IMR-90 (cell line): ENCODE measurements at regions not wholly inside any gene's neighbourhood (a gene's known extent, or its start where the extent isn't known, plus 50 kb on each side); places are given as distances from the start of the nearest gene placed in this dataset.

Experiments used
- ATAC-seq: fragments of 200-7000 bp; cut with Tn5 transposase; 2 replicates; pipeline ENCODE4 v1.9.1; 2020; ENCODE audit warnings: low read depth, mild to moderate bottlenecking, moderate library complexity
- BruUV-seq: library from RNA; stranded (reverse); fragments of 400-500 nt; replicated peaks from 2 replicates; lab custom pipeline; 2021; lab: Mats Ljungman, UMichigan
- CTCF ChIA-PET: fragments of 300-600 bp; formaldehyde crosslinking; extraction: SDS; loops from one replicate; lab custom pipeline; 2021; ENCODE audit warnings: antibody characterized with exemption; lab: Yijun Ruan, JAX
- POLR2A ChIA-PET: fragments of 300-600 bp; sonication (Branson Sonifier 250); formaldehyde crosslinking; loops from one replicate; lab custom pipeline; 2022; ENCODE audit warnings: antibody characterized with exemption; ENCODE audit not compliant: unreplicated experiment; lab: Charles Lee
- DNase-seq: peaks from one replicate; pipeline ENCODE4 v3.0.0; 2013
- H2AFZ ChIP-seq: replicated peaks from 2 replicates; pipeline ENCODE3; 2013; ENCODE audit warnings: low read length, mild to moderate bottlenecking; ENCODE audit not compliant: poor library complexity
- H2AK5ac ChIP-seq: 2 replicates; pipeline ENCODE4 v1.6.1; 2013; ENCODE audit warnings: low read depth, low read length, inconsistent platforms
- H2AK9ac ChIP-seq: replicated peaks from 2 replicates; pipeline ENCODE3; 2013; ENCODE audit warnings: mild to moderate bottlenecking, low read depth, low read length, moderate library complexity; ENCODE audit not compliant: poor library complexity
- H2BK120ac ChIP-seq: 2 replicates; pipeline ENCODE4 v1.6.1; 2013; ENCODE audit warnings: low read depth, low read length, inconsistent platforms
- H2BK15ac ChIP-seq: 3 replicates; pipeline ENCODE4 v1.6.1; 2013; ENCODE audit warnings: low read depth, low read length, inconsistent platforms
- H2BK20ac ChIP-seq: 2 replicates; pipeline ENCODE4 v1.6.1; 2013; ENCODE audit warnings: low read depth, mild to moderate bottlenecking, inconsistent platforms, low read length, moderate library complexity
- H2BK5ac ChIP-seq: 2 replicates; pipeline ENCODE4 v1.6.1; 2013; ENCODE audit warnings: mild to moderate bottlenecking, low read depth, low read length, inconsistent platforms; ENCODE audit not compliant: poor library complexity, severe bottlenecking
- H3K14ac ChIP-seq: replicated peaks from 2 replicates; pipeline ENCODE4 v1.6.1; 2013; ENCODE audit warnings: low read depth, low read length, inconsistent platforms
- H3K18ac ChIP-seq: 2 replicates; pipeline ENCODE4 v1.6.1; 2013; ENCODE audit warnings: low read depth, low read length, control low read depth
- H3K23ac ChIP-seq: 2 replicates; pipeline ENCODE4 v1.6.1; 2013; ENCODE audit warnings: low read depth, low read length, inconsistent platforms
- H3K27ac ChIP-seq: 2 replicates; pipeline ENCODE4 v1.5.1; 2013; ENCODE audit warnings: mild to moderate bottlenecking, control low read depth, low read length; ENCODE audit not compliant: insufficient read depth
- H3K27me3 ChIP-seq: 2 replicates; pipeline ENCODE4 v1.6.1; 2013; ENCODE audit warnings: low read length; ENCODE audit not compliant: control insufficient read depth, insufficient read depth
- H3K36me3 ChIP-seq: 2 replicates; pipeline ENCODE4 v1.6.1; 2013; ENCODE audit warnings: low read length, mixed read lengths; ENCODE audit not compliant: control insufficient read depth, insufficient read depth
- H3K4ac ChIP-seq: 2 replicates; pipeline ENCODE4 v1.6.1; 2013; ENCODE audit warnings: low read depth, low read length, inconsistent platforms
- H3K4me1 ChIP-seq: 2 replicates; pipeline ENCODE4 v1.6.1; 2013; ENCODE audit warnings: low read length, mixed read lengths; ENCODE audit not compliant: control insufficient read depth, insufficient read depth
- H3K4me2 ChIP-seq: 2 replicates; pipeline ENCODE4 v1.6.1; 2013; ENCODE audit warnings: low read depth, mild to moderate bottlenecking, control low read depth, low read length, moderate library complexity
- H3K4me3 ChIP-seq: 2 replicates; pipeline ENCODE4 v1.5.1; 2013; ENCODE audit warnings: low read depth, mild to moderate bottlenecking, control low read depth, low read length, moderate library complexity; ENCODE audit not compliant: insufficient read depth
- H3K56ac ChIP-seq: 2 replicates; pipeline ENCODE4 v1.6.1; 2013; ENCODE audit warnings: low read length, inconsistent platforms; ENCODE audit not compliant: insufficient read depth; ENCODE audit errors: extremely low read depth
- H3K79me1 ChIP-seq, 2 experiments: 2 replicates each; pipeline ENCODE4 v1.6.1; 2013; ENCODE audit warnings: low read length in 2 of 2, inconsistent platforms in 1 of 2, low read depth in 1 of 2
- H3K9ac ChIP-seq: 2 replicates; pipeline ENCODE4 v1.6.1; 2013; ENCODE audit warnings: low read depth, low read length, control low read depth
- H3K9me1 ChIP-seq: 2 replicates; pipeline ENCODE4 v1.6.1; 2013; ENCODE audit warnings: low read length, inconsistent platforms; ENCODE audit not compliant: insufficient read depth
- H3K9me3 ChIP-seq: 2 replicates; pipeline ENCODE4 v1.6.1; 2013; ENCODE audit warnings: low read length; ENCODE audit not compliant: control insufficient read depth, insufficient read depth
- H4K20me1 ChIP-seq: 2 replicates; pipeline ENCODE4 v1.6.1; 2013; ENCODE audit warnings: low read length, inconsistent platforms; ENCODE audit not compliant: insufficient read depth
- H4K5ac ChIP-seq: 2 replicates; pipeline ENCODE4 v1.6.1; 2013; ENCODE audit warnings: mild to moderate bottlenecking, low read depth, low read length, control low read depth
- H4K8ac ChIP-seq, 2 experiments: 2 replicates each; pipeline ENCODE4 v1.6.1; 2013; ENCODE audit warnings: low read depth in 2 of 2, low read length in 2 of 2, control low read depth in 1 of 2, inconsistent platforms in 1 of 2
- H4K91ac ChIP-seq: 2 replicates; pipeline ENCODE4 v1.6.1; 2013; ENCODE audit warnings: low read depth, low read length, inconsistent platforms; ENCODE audit not compliant: insufficient read depth
- BHLHE40 ChIP-seq: fragments of 150-350 bp; IDR thresholded peaks from 2 replicates; pipeline ENCODE4 v1.6.1; 2016; ENCODE audit warnings: mild to moderate bottlenecking, low read depth, low read length
- CEBPB ChIP-seq: IDR thresholded peaks from 2 replicates; pipeline ENCODE4 v1.6.1; 2012; ENCODE audit warnings: low read depth, low read length, improper control_type of control experiment
- CHD1 ChIP-seq: IDR thresholded peaks from 2 replicates; pipeline ENCODE4 v1.6.1; 2012; ENCODE audit warnings: low read depth, low read length, improper control_type of control experiment
- FOS ChIP-seq: fragments of 150-350 bp; IDR thresholded peaks from 2 replicates; pipeline ENCODE4 v1.6.1; 2016; ENCODE audit warnings: low read depth, low read length
- MAFK ChIP-seq: IDR thresholded peaks from 2 replicates; pipeline ENCODE4 v1.6.1; 2012; ENCODE audit warnings: low read depth, low read length, improper control_type of control experiment
- MAZ ChIP-seq: IDR thresholded peaks from 2 replicates; pipeline ENCODE4 v1.6.1; 2012; ENCODE audit warnings: low read depth, mild to moderate bottlenecking, low read length, improper control_type of control experiment, moderate library complexity, borderline replicate concordance
- MXI1 ChIP-seq: IDR thresholded peaks from 2 replicates; pipeline ENCODE4 v1.6.1; 2012; ENCODE audit warnings: low read depth, mild to moderate bottlenecking, low read length, moderate library complexity, borderline replicate concordance
- NFE2L2 ChIP-seq: fragments of 150-350 bp; IDR thresholded peaks from 2 replicates; pipeline ENCODE4 v1.6.1; 2016; ENCODE audit warnings: low read depth, mild to moderate bottlenecking, low read length
- POLR2A ChIP-seq: IDR thresholded peaks from 2 replicates; pipeline ENCODE4 v1.6.1; 2012; ENCODE audit warnings: mild to moderate bottlenecking, low read depth, low read length
- RAD21 ChIP-seq: IDR thresholded peaks from 2 replicates; pipeline ENCODE4 v1.6.1; 2012; ENCODE audit warnings: low read length, improper control_type of control experiment
- RCOR1 ChIP-seq: IDR thresholded peaks from 2 replicates; pipeline ENCODE4 v1.6.1; 2012; ENCODE audit warnings: mild to moderate bottlenecking, low read length, improper control_type of control experiment; ENCODE audit not compliant: insufficient replicate concordance
- RFX5 ChIP-seq: IDR thresholded peaks from 2 replicates; pipeline ENCODE4 v1.8.0; 2012; ENCODE audit warnings: low read depth, mild to moderate bottlenecking, low read length, moderate library complexity
- SMC3 ChIP-seq: fragments of 150-350 bp; IDR thresholded peaks from 2 replicates; pipeline ENCODE4 v1.6.1; 2016; ENCODE audit warnings: low read depth, mild to moderate bottlenecking, antibody characterized with exemption, low read length, moderate library complexity
- dilution Hi-C: fragments of 300-500 bp; cut with HindIII; formaldehyde crosslinking; loops from one replicate; pipeline ENCODE4 v1.14.3; 2018; ENCODE audit warnings: low sequenced_read_pairs; ENCODE audit not compliant: unreplicated experiment
- in situ Hi-C: fragments of 300-500 bp; cut with MboI; formaldehyde crosslinking; loops from 3 replicates; pipeline ENCODE4 v1.14.3; 2019; ENCODE audit warnings: low sequenced_read_pairs, inconsistent platforms, mixed read lengths
- intact Hi-C: fragments of 100-400 bp; cut with micrococcal nuclease; formaldehyde crosslinking; loops from 2 replicates; pipeline ENCODE4 v1.10.0; 2022
- TF ChIP-seq, protein P1 (sequence below): conservative IDR thresholded peaks from 2 replicates; pipeline ENCODE4 v1.5.1; 2012; ENCODE audit warnings: mild to moderate bottlenecking, low read depth, low read length, improper control_type of control experiment
- TF ChIP-seq, protein P2 (sequence below): fragments of 150-350 bp; IDR thresholded peaks from 2 replicates; pipeline ENCODE4 v1.6.1; 2016; ENCODE audit warnings: low read depth, mild to moderate bottlenecking, low read length, moderate library complexity, borderline replicate concordance
- TF ChIP-seq, protein P3 (sequence below): fragments of 150-350 bp; IDR thresholded peaks from 2 replicates; pipeline ENCODE4 v1.6.1; 2017; ENCODE audit warnings: mild to moderate bottlenecking, antibody characterized with exemption, low read length, low read depth

DNA sequence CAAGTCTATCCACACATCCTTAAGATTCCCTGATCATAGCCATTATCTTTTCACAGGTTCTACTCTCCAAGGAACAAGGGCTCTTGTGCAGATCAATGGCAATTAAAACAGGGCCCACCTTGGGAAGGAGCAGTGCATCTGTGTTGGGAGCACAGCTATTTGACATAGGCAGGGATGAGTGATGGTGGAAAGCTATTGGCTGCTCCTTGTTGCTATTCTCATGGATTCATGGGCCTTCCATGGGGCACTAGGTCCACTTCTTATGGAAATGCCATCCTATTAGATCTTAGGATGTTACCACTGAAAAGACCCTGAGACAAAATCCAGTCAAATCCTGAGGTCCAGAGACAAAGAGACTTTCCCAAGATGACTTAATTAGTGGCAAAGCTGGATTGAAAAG lies 148.6 kb upstream of the MTNR1B start:
- CTCF ChIA-PET = no interaction called here
- no peaks in the 10 kb centered on the region for H3K9me1 ChIP-seq
- intact Hi-C loops (no loop called here), dilution Hi-C loops (no loop called here), in situ Hi-C loops (no loop called here)
- H2BK5ac ChIP-seq = no peak overlapping the region
- H4K5ac ChIP-seq = no peak overlapping the region
- no peak overlapping the region for H3K4me2 ChIP-seq
- no peak overlapping the region for H2BK120ac ChIP-seq
- no peak overlapping the region for H3K56ac ChIP-seq
- no peak overlapping the region for H3K23ac ChIP-seq
- H3K4ac ChIP-seq = no peak overlapping the region
- H2AFZ ChIP-seq = no peak overlapping the region
- no TSS peak for BruUV-seq
- no peak for DNase-seq
- H3K36me3 ChIP-seq = no peaks in the 10 kb centered on the region
- H3K27ac ChIP-seq = no peak overlapping the region
- POLR2A ChIA-PET = no interaction called here
- no peak overlapping the region for H3K4me3 ChIP-seq
- ATAC-seq = no peak
- no peak overlapping the region for H2AK5ac ChIP-seq
- H2AK9ac ChIP-seq = no peak overlapping the region
- H4K91ac ChIP-seq = no peak overlapping the region
- H3K27me3 ChIP-seq = no peaks in the 10 kb centered on the region
- H2BK20ac ChIP-seq = no peak overlapping the region
- H3K14ac ChIP-seq = no peak overlapping the region
- no peaks in the 10 kb centered on the region for H4K20me1 ChIP-seq
- TF ChIP-seq CHD1 (no peak), FOS (no peak), BHLHE40 (no peak), RAD21 (no peak), CEBPB (no peak), SMC3 (no peak), RCOR1 (no peak), MAZ (no peak), NFE2L2 (no peak), POLR2A (no peak), MAFK (no peak), MXI1 (no peak), RFX5 (no peak)
- TF ChIP-seq, protein P1, sequence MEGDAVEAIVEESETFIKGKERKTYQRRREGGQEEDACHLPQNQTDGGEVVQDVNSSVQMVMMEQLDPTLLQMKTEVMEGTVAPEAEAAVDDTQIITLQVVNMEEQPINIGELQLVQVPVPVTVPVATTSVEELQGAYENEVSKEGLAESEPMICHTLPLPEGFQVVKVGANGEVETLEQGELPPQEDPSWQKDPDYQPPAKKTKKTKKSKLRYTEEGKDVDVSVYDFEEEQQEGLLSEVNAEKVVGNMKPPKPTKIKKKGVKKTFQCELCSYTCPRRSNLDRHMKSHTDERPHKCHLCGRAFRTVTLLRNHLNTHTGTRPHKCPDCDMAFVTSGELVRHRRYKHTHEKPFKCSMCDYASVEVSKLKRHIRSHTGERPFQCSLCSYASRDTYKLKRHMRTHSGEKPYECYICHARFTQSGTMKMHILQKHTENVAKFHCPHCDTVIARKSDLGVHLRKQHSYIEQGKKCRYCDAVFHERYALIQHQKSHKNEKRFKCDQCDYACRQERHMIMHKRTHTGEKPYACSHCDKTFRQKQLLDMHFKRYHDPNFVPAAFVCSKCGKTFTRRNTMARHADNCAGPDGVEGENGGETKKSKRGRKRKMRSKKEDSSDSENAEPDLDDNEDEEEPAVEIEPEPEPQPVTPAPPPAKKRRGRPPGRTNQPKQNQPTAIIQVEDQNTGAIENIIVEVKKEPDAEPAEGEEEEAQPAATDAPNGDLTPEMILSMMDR = no peak
- TF ChIP-seq, protein P2, sequence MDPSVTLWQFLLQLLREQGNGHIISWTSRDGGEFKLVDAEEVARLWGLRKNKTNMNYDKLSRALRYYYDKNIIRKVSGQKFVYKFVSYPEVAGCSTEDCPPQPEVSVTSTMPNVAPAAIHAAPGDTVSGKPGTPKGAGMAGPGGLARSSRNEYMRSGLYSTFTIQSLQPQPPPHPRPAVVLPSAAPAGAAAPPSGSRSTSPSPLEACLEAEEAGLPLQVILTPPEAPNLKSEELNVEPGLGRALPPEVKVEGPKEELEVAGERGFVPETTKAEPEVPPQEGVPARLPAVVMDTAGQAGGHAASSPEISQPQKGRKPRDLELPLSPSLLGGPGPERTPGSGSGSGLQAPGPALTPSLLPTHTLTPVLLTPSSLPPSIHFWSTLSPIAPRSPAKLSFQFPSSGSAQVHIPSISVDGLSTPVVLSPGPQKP = no peak
- TF ChIP-seq, protein P3, sequence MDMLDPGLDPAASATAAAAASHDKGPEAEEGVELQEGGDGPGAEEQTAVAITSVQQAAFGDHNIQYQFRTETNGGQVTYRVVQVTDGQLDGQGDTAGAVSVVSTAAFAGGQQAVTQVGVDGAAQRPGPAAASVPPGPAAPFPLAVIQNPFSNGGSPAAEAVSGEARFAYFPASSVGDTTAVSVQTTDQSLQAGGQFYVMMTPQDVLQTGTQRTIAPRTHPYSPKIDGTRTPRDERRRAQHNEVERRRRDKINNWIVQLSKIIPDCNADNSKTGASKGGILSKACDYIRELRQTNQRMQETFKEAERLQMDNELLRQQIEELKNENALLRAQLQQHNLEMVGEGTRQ = no peak
- H2BK15ac ChIP-seq = no peak overlapping the region
- H3K4me1 ChIP-seq = no peaks in the 10 kb centered on the region
- H3K79me1 ChIP-seq = no peaks in the 10 kb centered on the region
- no peaks in the 10 kb centered on the region for H3K9me3 ChIP-seq
- H3K9ac ChIP-seq = no peak overlapping the region
- H4K8ac ChIP-seq = no peak overlapping the region
- no peak overlapping the region for H3K18ac ChIP-seq
